A549 (cell line): ENCODE measurements at regions not wholly inside any gene's neighbourhood (a gene's known extent, or its start where the extent isn't known, plus 50 kb on each side); places are given as distances from the start of the nearest gene placed in this dataset.

ENCODE experiments used
- ATAC-seq, 2 experiments: fragments of 200-7000 bp in 1 of 2; fragments of >200 bp in 1 of 2; cut with Nextera tagmentation in 1 of 2; cut with Tn5 transposase in 1 of 2; 3 replicates each; pipeline versions ENCODE4 v1.8.0 to v1.9.1; 2018 to 2020; ENCODE audit warnings: mild to moderate bottlenecking in 1 of 2, moderate library complexity in 1 of 2
- CTCF ChIA-PET: fragments of 300-600 bp; sonication (Branson Sonifier 250); formaldehyde crosslinking; extraction: SDS; loops from one replicate; lab custom pipeline; 2021; ENCODE audit warnings: antibody characterized with exemption, inconsistent platforms; lab: Yijun Ruan, JAX
- POLR2A ChIA-PET: fragments of 350-600 bp; formaldehyde crosslinking; extraction: SDS; loops from one replicate; lab custom pipeline; 2021; ENCODE audit warnings: antibody characterized with exemption, inconsistent platforms; lab: Yijun Ruan, JAX
- DNase-seq, 2 experiments: peaks; one replicate each; pipeline versions ENCODE4 v3.0.0 to v3.0.0-alpha.2; 2011 to 2016; ENCODE audit warnings: low read depth in 1 of 2, low spot score in 1 of 2
- FAIRE-seq: peaks from 2 replicates; lab custom pipeline; 2011; peaks lifted over from hg19 to GRCh38; lab: Jason Lieb, UNC
- H3K27ac ChIP-seq, 2 experiments: fragments of >200 bp; sonication (Bioruptor Twin); formaldehyde crosslinking; 3 replicates each; pipeline ENCODE4 v1.5.1; 2016 to 2017
- H3K4me1 ChIP-seq: fragments of >200 bp; sonication (Bioruptor Twin); formaldehyde crosslinking; 3 replicates; pipeline ENCODE4 v1.6.1; 2016
- H3K4me2 ChIP-seq: fragments of >200 bp; sonication (Bioruptor Twin); formaldehyde crosslinking; 3 replicates; pipeline ENCODE4 v1.6.1; 2016
- H3K4me3 ChIP-seq: fragments of >200 bp; sonication (Bioruptor Twin); formaldehyde crosslinking; 3 replicates; pipeline ENCODE4 v1.5.1; 2016
- H3K9me3 ChIP-seq: fragments of >200 bp; sonication (Bioruptor Twin); formaldehyde crosslinking; 3 replicates; pipeline ENCODE4 v1.6.1; 2016
- CHD2 ChIP-seq: fragments of 150-350 bp; IDR thresholded peaks from 2 replicates; pipeline ENCODE4 v1.6.1; 2014; ENCODE audit warnings: low read length; ENCODE audit not compliant: partially characterized antibody
- CHD4 ChIP-seq: fragments of 200-600 bp; sonication (generic); IDR thresholded peaks from 2 replicates; pipeline ENCODE4 v1.6.1; 2016; ENCODE audit warnings: antibody characterized with exemption, mild to moderate bottlenecking, borderline replicate concordance
- EHF ChIP-seq: fragments of 250-450 bp; sonication (Bioruptor Pico); IDR thresholded peaks from 2 replicates; pipeline ENCODE4 v1.5.0; 2020; ENCODE audit warnings: mild to moderate bottlenecking
- EHMT2 ChIP-seq: fragments of 200-600 bp; sonication (generic); IDR thresholded peaks from 2 replicates; pipeline ENCODE4 v1.6.1; 2016; ENCODE audit warnings: antibody characterized with exemption, low read depth, mild to moderate bottlenecking, moderate library complexity
- EP300 ChIP-seq, 2 experiments: fragments of >200 bp; sonication (Bioruptor Twin); formaldehyde crosslinking; IDR thresholded peaks; 2 replicates in 1 of 2; 3 replicates in 1 of 2; pipeline ENCODE4 v1.6.1; 2016 to 2017
- FOSL2 ChIP-seq, 2 experiments: fragments of 450-650 bp in 1 of 2; fragments of >200 bp in 1 of 2; sonication (Bioruptor Twin) in 1 of 2; formaldehyde crosslinking; IDR thresholded peaks; 2 replicates each; pipeline versions ENCODE4 v1.5.0 to v1.6.1; 2016 to 2020; ENCODE audit warnings: mild to moderate bottlenecking in 1 of 2, moderate library complexity in 1 of 2
- HDAC2 ChIP-seq: fragments of 200-600 bp; sonication (generic); IDR thresholded peaks from 2 replicates; pipeline ENCODE4 v1.6.1; 2016
- HMGXB4 ChIP-seq: fragments of 250-450 bp; sonication (Bioruptor Pico); IDR thresholded peaks from 2 replicates; pipeline ENCODE4 v1.5.0; 2021; ENCODE audit warnings: mild to moderate bottlenecking, moderate library complexity, borderline replicate concordance
- HOXB13 ChIP-seq: fragments of 250-450 bp; sonication (Bioruptor Pico); IDR thresholded peaks from 2 replicates; pipeline ENCODE4 v1.5.0; 2020; ENCODE audit warnings: low read depth, mild to moderate bottlenecking, moderate library complexity
- MYC ChIP-seq: IDR thresholded peaks from 2 replicates; pipeline ENCODE4 v1.6.1; 2012; ENCODE audit warnings: mild to moderate bottlenecking, inconsistent platforms, low read length, improper control_type of control experiment, borderline replicate concordance
- PBX3 ChIP-seq: IDR thresholded peaks from 2 replicates; pipeline ENCODE4 v1.6.1; 2012
- POLR2A ChIP-seq: IDR thresholded peaks from 2 replicates; pipeline ENCODE4 v1.6.1; 2012; ENCODE audit warnings: mild to moderate bottlenecking, low read length
- RAD21 ChIP-seq, 2 experiments: fragments of >200 bp in 1 of 2; sonication (Bioruptor Twin) in 1 of 2; formaldehyde crosslinking in 1 of 2; IDR thresholded peaks in 1 of 2; conservative IDR thresholded peaks in 1 of 2; 2 replicates in 1 of 2; 3 replicates in 1 of 2; pipeline ENCODE4 v1.6.1; 2012 to 2018; ENCODE audit warnings: inconsistent platforms in 1 of 2
- RCOR1 ChIP-seq: fragments of 150-350 bp; IDR thresholded peaks from 2 replicates; pipeline ENCODE4 v1.6.1; 2014; ENCODE audit warnings: antibody characterized with exemption, low read length, low read depth
- SMC3 ChIP-seq: fragments of >200 bp; sonication (Bioruptor Twin); formaldehyde crosslinking; IDR thresholded peaks from 3 replicates; pipeline ENCODE4 v1.6.1; 2018; ENCODE audit warnings: inconsistent platforms
- SREBF2 ChIP-seq: fragments of 450-650 bp; IDR thresholded peaks from 2 replicates; pipeline ENCODE4 v1.6.1; 2014; ENCODE audit warnings: mild to moderate bottlenecking, moderate library complexity
- ZC3H11A ChIP-seq: fragments of 450-650 bp; IDR thresholded peaks from 2 replicates; pipeline ENCODE4 v1.6.1; 2014; ENCODE audit warnings: antibody characterized with exemption, mild to moderate bottlenecking
- ZFP36 ChIP-seq: fragments of 450-650 bp; IDR thresholded peaks from 2 replicates; pipeline ENCODE4 v1.6.1; 2014; ENCODE audit warnings: borderline replicate concordance; ENCODE audit not compliant: partially characterized antibody
- ZSCAN20 ChIP-seq: fragments of 250-450 bp; sonication (Bioruptor Pico); IDR thresholded peaks from 2 replicates; pipeline ENCODE4 v1.8.0; 2022; ENCODE audit warnings: mild to moderate bottlenecking, moderate library complexity
- WGBS: methylation state at CpG from one replicate; pipeline ENCODE4 v1.1.6; 2017; ENCODE audit errors: missing lambda C conversion rate; 5-methylcytosine and 5-hydroxymethylcytosine counted together
- TF ChIP-seq, protein P1 (sequence below): fragments of 250-450 bp; sonication (Bioruptor Pico); IDR thresholded peaks from 2 replicates; pipeline ENCODE4 v1.5.0; 2020; ENCODE audit warnings: low read depth, mild to moderate bottlenecking, moderate library complexity
- TF ChIP-seq, protein P2 (sequence below): fragments of 150-350 bp; IDR thresholded peaks from 2 replicates; pipeline ENCODE4 v1.6.1; 2014; ENCODE audit warnings: low read depth, mild to moderate bottlenecking, low read length

GRCh38 chr11:111088847-111089355, 156.6 kb upstream of the POU2AF2 start:
- Histone ChIP-seq H3K4me2 (no peak overlapping the region), H3K27ac (no peak overlapping the region), H3K4me3 (no peak overlapping the region), H3K4me1 (no peaks in the 10 kb centered on the region), H3K9me3 (no peaks in the 10 kb centered on the region)
- ChIA-PET POLR2A (no interaction called here), CTCF (no interaction called here)
- DNase-seq (no peak), ATAC-seq (no peak), FAIRE-seq (no peak)
- WGBS = 39% methylated on average over 2 of the region's 2 CpGs
- TF ChIP-seq FOSL2 (IDR thresholded peaks at IDR 0.05) (no peak), FOSL2 (CRISPR knock-in tag; IDR thresholded peaks at IDR 0.05) (no peak), PBX3 (no peak), ZFP36 (no peak), HMGXB4 (CRISPR knock-in tag) (no peak), EHMT2 (no peak), SMC3 (no peak), POLR2A (no peak), EHF (no peak), HDAC2 (no peak), ZC3H11A (no peak), RAD21 (conservative IDR thresholded peaks at IDR 0.05 in 1 of 2, IDR thresholded peaks at IDR 0.05 in 1 of 2) (no peak), EP300 (IDR thresholded peaks at IDR 0.05) (no peak)

DNA sequence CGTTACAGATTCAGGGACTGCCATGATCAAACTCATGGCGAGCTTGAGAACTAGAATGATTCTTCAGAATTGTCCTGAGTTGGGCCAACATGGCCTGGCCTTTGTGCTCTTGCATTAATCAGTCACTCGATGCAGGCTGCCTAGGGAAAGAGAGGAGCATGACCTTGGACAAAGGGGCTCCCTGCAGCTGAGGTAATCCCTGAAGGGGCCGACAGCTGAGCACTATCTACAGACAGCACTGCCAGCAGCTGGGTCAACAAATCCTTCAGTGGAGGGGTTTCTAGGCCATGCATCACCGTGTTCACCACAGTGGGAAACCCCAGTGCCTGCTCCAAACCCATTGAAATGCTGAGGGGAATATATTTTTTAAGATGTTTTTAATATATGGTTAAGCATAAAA, 159.5 kb upstream of the POU2AF2 start:
- 26% methylated on average over 5 of the region's 5 CpGs for WGBS
- H3K27ac ChIP-seq = no peak overlapping the region
- no peak overlapping the region for H3K4me2 ChIP-seq
- H3K4me3 ChIP-seq = no peak overlapping the region
- no peak for FAIRE-seq
- TF ChIP-seq SREBF2 (no peak), HOXB13 (CRISPR knock-in tag) (no peak), ZSCAN20 (CRISPR knock-in tag) (no peak), HDAC2 (no peak), RCOR1 (no peak), CHD2 (no peak), MYC (no peak), CHD4 (no peak)
- TF ChIP-seq, protein P1, sequence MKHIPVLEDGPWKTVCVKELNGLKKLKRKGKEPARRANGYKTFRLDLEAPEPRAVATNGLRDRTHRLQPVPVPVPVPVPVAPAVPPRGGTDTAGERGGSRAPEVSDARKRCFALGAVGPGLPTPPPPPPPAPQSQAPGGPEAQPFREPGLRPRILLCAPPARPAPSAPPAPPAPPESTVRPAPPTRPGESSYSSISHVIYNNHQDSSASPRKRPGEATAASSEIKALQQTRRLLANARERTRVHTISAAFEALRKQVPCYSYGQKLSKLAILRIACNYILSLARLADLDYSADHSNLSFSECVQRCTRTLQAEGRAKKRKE (CRISPR knock-in tag) = no peak
- TF ChIP-seq, protein P2, sequence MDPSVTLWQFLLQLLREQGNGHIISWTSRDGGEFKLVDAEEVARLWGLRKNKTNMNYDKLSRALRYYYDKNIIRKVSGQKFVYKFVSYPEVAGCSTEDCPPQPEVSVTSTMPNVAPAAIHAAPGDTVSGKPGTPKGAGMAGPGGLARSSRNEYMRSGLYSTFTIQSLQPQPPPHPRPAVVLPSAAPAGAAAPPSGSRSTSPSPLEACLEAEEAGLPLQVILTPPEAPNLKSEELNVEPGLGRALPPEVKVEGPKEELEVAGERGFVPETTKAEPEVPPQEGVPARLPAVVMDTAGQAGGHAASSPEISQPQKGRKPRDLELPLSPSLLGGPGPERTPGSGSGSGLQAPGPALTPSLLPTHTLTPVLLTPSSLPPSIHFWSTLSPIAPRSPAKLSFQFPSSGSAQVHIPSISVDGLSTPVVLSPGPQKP = no peak
- no peaks in the 10 kb centered on the region for H3K4me1 ChIP-seq
- no peak for ATAC-seq
- H3K9me3 ChIP-seq = no peaks in the 10 kb centered on the region
- POLR2A ChIA-PET = no interaction called here
- CTCF ChIA-PET = no interaction called here
- DNase-seq = no peak
